OCI-LY1 (cell line): ENCODE measurements at regions not wholly inside any gene's neighbourhood (a gene's known extent, or its start where the extent isn't known, plus 50 kb on each side); places are given as distances from the start of the nearest gene placed in this dataset.
"Not testable (repeated sequence)": the region's sequence is repeated elsewhere in the genome, so short reads cannot be mapped to it uniquely, and the experiment has no call there.

Experiments used
- H2AFZ ChIP-seq: fragments of 200-600 bp; sonication (generic), shearing (Covaris generic); 2 replicates; pipeline ENCODE4 v1.6.0; 2014; ENCODE audit warnings: antibody characterized with exemption, mild to moderate bottlenecking, low read length
- H3F3A ChIP-seq: fragments of 200-600 bp; sonication (generic), shearing (Covaris generic); 2 replicates; pipeline ENCODE4 v1.6.0; 2014; ENCODE audit warnings: mild to moderate bottlenecking, antibody characterized with exemption, low read length, moderate library complexity; ENCODE audit not compliant: insufficient read depth
- H3K27ac ChIP-seq: fragments of 200-600 bp; sonication (generic); 2 replicates; pipeline ENCODE4 v1.5.1; 2014; ENCODE audit warnings: low read length, mixed run types, mild to moderate bottlenecking, low read depth; ENCODE audit not compliant: poor library complexity, severe bottlenecking
- H3K27me3 ChIP-seq: fragments of 200-600 bp; sonication (generic); 2 replicates; pipeline ENCODE4 v1.6.0; 2014; ENCODE audit warnings: antibody characterized with exemption, mild to moderate bottlenecking, low read length, moderate library complexity; ENCODE audit not compliant: insufficient read depth
- H3K36me3 ChIP-seq: fragments of 200-600 bp; sonication (generic); 2 replicates; pipeline ENCODE4 v1.6.1; 2014; ENCODE audit warnings: mild to moderate bottlenecking, antibody characterized with exemption, low read length, moderate library complexity, mixed read lengths; ENCODE audit not compliant: insufficient read depth
- H3K4me1 ChIP-seq: fragments of 200-600 bp; sonication (generic); 2 replicates; pipeline ENCODE4 v1.5.1; 2014; ENCODE audit warnings: mild to moderate bottlenecking, low read length, moderate library complexity; ENCODE audit not compliant: insufficient read depth, severe bottlenecking
- H3K4me2 ChIP-seq: fragments of 200-600 bp; sonication (generic), shearing (Covaris generic); 2 replicates; pipeline ENCODE4 v1.6.1; 2014; ENCODE audit warnings: low read length
- H3K4me3 ChIP-seq: fragments of 200-600 bp; sonication (generic); 2 replicates; pipeline ENCODE4 v1.5.1; 2014; ENCODE audit warnings: low read length, low read depth, mild to moderate bottlenecking, mixed read lengths; ENCODE audit not compliant: poor library complexity, severe bottlenecking
- H3K79me2 ChIP-seq: fragments of 200-600 bp; shearing (Covaris generic); 2 replicates; pipeline ENCODE4 v1.6.1; 2016; ENCODE audit warnings: mixed run types, low read length, mixed read lengths; ENCODE audit not compliant: insufficient read depth
- H3K9ac ChIP-seq: fragments of 200-600 bp; sonication (generic), shearing (Covaris generic); 2 replicates; pipeline ENCODE4 v1.6.1; 2014; ENCODE audit warnings: mild to moderate bottlenecking, low read length, mixed read lengths
- H3K9me2 ChIP-seq: fragments of 200-600 bp; sonication (generic), shearing (Covaris generic); 2 replicates; pipeline ENCODE4 v1.6.1; 2014; ENCODE audit warnings: low read depth, mild to moderate bottlenecking, low read length, mixed read lengths
- H3K9me3 ChIP-seq: fragments of 200-600 bp; shearing (Covaris generic); 2 replicates; pipeline ENCODE4 v1.6.1; 2014; ENCODE audit warnings: low read length, mixed read lengths
- H4K20me1 ChIP-seq: fragments of 200-600 bp; sonication (generic), shearing (Covaris generic); 2 replicates; pipeline ENCODE4 v1.6.0; 2016; ENCODE audit warnings: mild to moderate bottlenecking, low read length; ENCODE audit not compliant: insufficient read depth
- EZH2 ChIP-seq: fragments of 200-600 bp; sonication (generic), shearing (Covaris generic); IDR thresholded peaks from 2 replicates; pipeline ENCODE4 v1.8.0; 2017; ENCODE audit warnings: borderline replicate concordance, mixed run types, mild to moderate bottlenecking, antibody characterized with exemption, low read length, moderate library complexity, mixed read lengths
- TF ChIP-seq, protein P1 (sequence below): fragments of 200-600 bp; sonication (generic), shearing (Covaris generic); IDR thresholded peaks from 2 replicates; pipeline ENCODE4 v1.5.1; 2017; ENCODE audit warnings: mild to moderate bottlenecking, antibody characterized with exemption, low read length, moderate library complexity, mixed read lengths

GRCh38 chr16:19959736-19960135 is 75.1 kb upstream of the GPRC5B start:
- H3K9ac ChIP-seq, result no peak overlapping the region
- H3K4me2 ChIP-seq, result no peak overlapping the region
- no peaks in the 10 kb centered on the region for H3K4me1 ChIP-seq
- no peaks in the 10 kb centered on the region for H3F3A ChIP-seq
- H2AFZ ChIP-seq, result no peak overlapping the region
- H4K20me1 ChIP-seq, result no peaks in the 10 kb centered on the region
- H3K9me3 ChIP-seq, result no peaks in the 10 kb centered on the region
- no peak overlapping the region for H3K4me3 ChIP-seq
- H3K27me3 ChIP-seq, result no peaks in the 10 kb centered on the region
- H3K36me3 ChIP-seq, result no peaks in the 10 kb centered on the region
- H3K79me2 ChIP-seq, result no peaks in the 10 kb centered on the region
- H3K9me2 ChIP-seq, result no peaks in the 10 kb centered on the region
- H3K27ac ChIP-seq, result no peak overlapping the region
- TF ChIP-seq EZH2, result no peak
- TF ChIP-seq, protein P1, sequence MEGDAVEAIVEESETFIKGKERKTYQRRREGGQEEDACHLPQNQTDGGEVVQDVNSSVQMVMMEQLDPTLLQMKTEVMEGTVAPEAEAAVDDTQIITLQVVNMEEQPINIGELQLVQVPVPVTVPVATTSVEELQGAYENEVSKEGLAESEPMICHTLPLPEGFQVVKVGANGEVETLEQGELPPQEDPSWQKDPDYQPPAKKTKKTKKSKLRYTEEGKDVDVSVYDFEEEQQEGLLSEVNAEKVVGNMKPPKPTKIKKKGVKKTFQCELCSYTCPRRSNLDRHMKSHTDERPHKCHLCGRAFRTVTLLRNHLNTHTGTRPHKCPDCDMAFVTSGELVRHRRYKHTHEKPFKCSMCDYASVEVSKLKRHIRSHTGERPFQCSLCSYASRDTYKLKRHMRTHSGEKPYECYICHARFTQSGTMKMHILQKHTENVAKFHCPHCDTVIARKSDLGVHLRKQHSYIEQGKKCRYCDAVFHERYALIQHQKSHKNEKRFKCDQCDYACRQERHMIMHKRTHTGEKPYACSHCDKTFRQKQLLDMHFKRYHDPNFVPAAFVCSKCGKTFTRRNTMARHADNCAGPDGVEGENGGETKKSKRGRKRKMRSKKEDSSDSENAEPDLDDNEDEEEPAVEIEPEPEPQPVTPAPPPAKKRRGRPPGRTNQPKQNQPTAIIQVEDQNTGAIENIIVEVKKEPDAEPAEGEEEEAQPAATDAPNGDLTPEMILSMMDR, result no peak

- not testable (repeated sequence) for H3K9me2 ChIP-seq, H2AFZ ChIP-seq
These were observed 71.2 kb upstream of the GPRC5B start for GRCh38 chr16:19955896-19956295.

GRCh38 chr16:19955084-19955483 is 70.4 kb upstream of the GPRC5B start:
- H2AFZ ChIP-seq, H3K9me3 ChIP-seq, H3F3A ChIP-seq, H3K4me1 ChIP-seq, H3K27me3 ChIP-seq, H3K27ac ChIP-seq, H3K9me2 ChIP-seq, H3K9ac ChIP-seq, H3K36me3 ChIP-seq, H3K79me2 ChIP-seq, H3K4me2 ChIP-seq, H4K20me1 ChIP-seq, H3K4me3 ChIP-seq: not testable (repeated sequence)

More at GRCh38 chr16:19955896-19956295, 71.2 kb upstream of the GPRC5B start:
- H3K4me2 ChIP-seq, H3K27me3 ChIP-seq, H4K20me1 ChIP-seq, H3K4me1 ChIP-seq, H3F3A ChIP-seq, H3K9me3 ChIP-seq, H3K9ac ChIP-seq, H3K4me3 ChIP-seq, H3K36me3 ChIP-seq, H3K27ac ChIP-seq, H3K79me2 ChIP-seq: not testable (repeated sequence)

DNA sequence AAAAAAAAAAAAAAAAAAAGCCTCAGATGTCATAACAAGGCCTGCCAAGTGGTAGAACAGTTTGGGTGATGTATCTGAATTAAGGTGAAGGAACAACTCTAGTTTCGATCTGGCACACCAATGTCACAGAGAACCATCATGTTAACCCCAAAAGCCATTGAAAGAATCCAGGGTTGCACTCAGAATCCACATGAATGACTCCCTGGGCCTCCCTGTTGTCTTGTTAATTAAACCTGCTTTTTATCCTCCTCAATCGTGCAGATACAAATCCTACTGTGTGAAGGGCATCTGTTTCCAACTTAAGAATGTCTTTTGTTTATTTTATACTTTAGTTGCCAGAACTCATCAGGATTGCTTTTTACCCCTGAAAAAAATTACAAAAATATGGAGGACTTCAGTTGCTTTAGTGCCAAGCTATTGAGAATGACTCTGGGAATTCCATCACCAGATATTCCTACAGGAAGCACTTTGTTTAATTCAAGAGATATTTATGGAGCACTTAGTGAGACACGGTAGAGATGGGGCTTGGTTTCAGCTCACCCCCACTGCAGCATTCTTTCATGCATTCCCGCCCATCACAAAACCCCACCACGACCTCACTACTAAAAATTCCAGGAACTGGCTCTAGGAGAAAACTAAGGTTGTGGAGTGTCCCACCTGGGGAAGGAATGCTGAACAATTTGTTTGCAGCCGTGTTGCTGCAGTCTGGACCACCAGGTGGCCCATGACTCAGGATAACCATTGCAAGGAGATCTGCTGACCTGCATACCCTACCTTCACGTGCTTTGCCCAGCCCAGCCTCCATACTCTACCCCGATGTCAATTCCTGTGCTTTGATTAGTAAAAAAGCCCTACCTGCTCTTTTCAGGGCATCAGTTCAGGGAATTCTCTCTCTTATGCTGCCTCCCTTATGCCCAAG is 63.8 kb upstream of the GPRC5B start:
- Histone ChIP-seq H3K79me2 (no peaks in the 10 kb centered on the region), H3K9me3 (no peaks in the 10 kb centered on the region), H3F3A (no peaks in the 10 kb centered on the region), H2AFZ (no peak overlapping the region), H3K4me1 (no peaks in the 10 kb centered on the region), H4K20me1 (no peaks in the 10 kb centered on the region), H3K4me2 (no peak overlapping the region), H3K4me3 (no peak overlapping the region), H3K9me2 (no peaks in the 10 kb centered on the region), H3K27ac (no peak overlapping the region), H3K36me3 (no peaks in the 10 kb centered on the region), H3K27me3 (no peaks in the 10 kb centered on the region), H3K9ac (no peak overlapping the region)
- TF ChIP-seq, protein P1, result no peak
- TF ChIP-seq EZH2, result no peak
